Thyroid gland (tissue), 4 donors: ENCODE measurements at regions not wholly inside any gene's neighbourhood (a gene's known extent, or its start where the extent isn't known, plus 50 kb on each side); places are given as distances from the start of the nearest gene placed in this dataset.

ENCODE experiments used
- CTCF ChIP-seq, 6 experiments: fragments of 200-600 bp in 3 of 6; fragments of 450-650 bp in 3 of 6; sonication (generic) in 3 of 6; IDR thresholded peaks; one replicate each; pipeline ENCODE4 v1.5.1; 2016 to 2019; ENCODE audit warnings: antibody characterized with exemption in 6 of 6, mild to moderate bottlenecking in 2 of 6, inconsistent platforms in 1 of 6, moderate library complexity in 1 of 6
- POLR2A ChIP-seq, 2 donors: fragments of 450-650 bp; IDR thresholded peaks; one replicate each; pipeline ENCODE4 v1.6.1; 2017; ENCODE audit warnings: antibody characterized with exemption in 2 of 2, mild to moderate bottlenecking in 2 of 2, moderate library complexity in 1 of 2

- TF ChIP-seq CTCF (IDR thresholded peaks at IDR 0.05), result no peak
- no peak for TF ChIP-seq POLR2A (IDR thresholded peaks at IDR 0.05)
Observed at GRCh38 chr10:33454554-33454953, 120.1 kb upstream of the NRP1 start.
